ENCODE measurements at regions not wholly inside any gene's neighbourhood (a gene's known extent, or its start where the extent isn't known, plus 50 kb on each side); places are given as distances from the start of the nearest gene placed in this dataset.
"Not testable (repeated sequence)": the region's sequence is repeated elsewhere in the genome, so short reads cannot be mapped to it uniquely, and the experiment has no call there.

- TF ChIP-seq CTCF (IDR thresholded peaks at IDR 0.05; ENCODE audit: low read depth, low read length, missing control alignments), result no peak
- H3K4me3 ChIP-seq (ENCODE audit: low read depth, low read length), result no peak overlapping the region
- DNase-seq (ENCODE audit: low read depth), result no peak
Observed at GRCh38 chr11:109964487-109964886, 128.7 kb upstream of the ZC3H12C start.

- not testable (repeated sequence) for DNase-seq (ENCODE audit: low read depth); H3K4me3 ChIP-seq (ENCODE audit: low read depth, low read length)
Observed at GRCh38 chr11:109965445-109965844, 127.7 kb upstream of the ZC3H12C start.

- not testable (repeated sequence) for H3K4me3 ChIP-seq (ENCODE audit: low read depth, low read length); DNase-seq (ENCODE audit: low read depth)
Observed at GRCh38 chr11:109965926-109966325, 127.3 kb upstream of the ZC3H12C start.

GRCh38 chr11:109967136-109967535 is 126.1 kb upstream of the ZC3H12C start:
- not testable (repeated sequence) for H3K4me3 ChIP-seq (ENCODE audit: low read depth, low read length); DNase-seq (ENCODE audit: low read depth)

- no peak for TF ChIP-seq CTCF (IDR thresholded peaks at IDR 0.05; ENCODE audit: low read depth, low read length, missing control alignments)
- no peak overlapping the region for H3K4me3 ChIP-seq (ENCODE audit: low read depth, low read length)
- no peak for DNase-seq (ENCODE audit: low read depth)
Observed at GRCh38 chr11:109968299-109968698, 124.9 kb upstream of the ZC3H12C start.

- TF ChIP-seq CTCF (IDR thresholded peaks at IDR 0.05; ENCODE audit: low read depth, low read length, missing control alignments), result no peak
- no peak for DNase-seq (ENCODE audit: low read depth)
- H3K4me3 ChIP-seq (ENCODE audit: low read depth, low read length), result no peak overlapping the region
Observed at GRCh38 chr11:109968781-109969180, 124.4 kb upstream of the ZC3H12C start.

GRCh38 chr11:109970516-109971183 is 122.5 kb upstream of the ZC3H12C start:
- peak overlapping the region; percentile 6; the same call in 1 of the 2 replicates for H3K4me3 ChIP-seq (ENCODE audit: low read depth, low read length)
- peak; percentile 66 for DNase-seq (ENCODE audit: low read depth)

GRCh38 chr11:109971184-109971523 is 122.0 kb upstream of the ZC3H12C start:
- peak overlapping the region; percentile 6; the same call in 1 of the 2 replicates for H3K4me3 ChIP-seq (ENCODE audit: low read depth, low read length)
- no peak for TF ChIP-seq CTCF (IDR thresholded peaks at IDR 0.05; ENCODE audit: low read depth, low read length, missing control alignments)
- DNase-seq (ENCODE audit: low read depth), result no peak

More at GRCh38 chr11:109970516-109971183, 122.5 kb upstream of the ZC3H12C start:
- TF ChIP-seq CTCF (IDR thresholded peaks at IDR 0.05; ENCODE audit: low read depth, low read length, missing control alignments), result no peak

All from GM12864 (cell line).